CD8-positive, alpha-beta memory T cell (primary cell): ENCODE measurements at regions not wholly inside any gene's neighbourhood (a gene's known extent, or its start where the extent isn't known, plus 50 kb on each side); places are given as distances from the start of the nearest gene placed in this dataset.

Source experiments
- CTCF ChIA-PET: fragments of 350-600 bp; sonication (Branson Sonifier 250); formaldehyde crosslinking; loops from one replicate; lab custom pipeline; 2021; ENCODE audit warnings: antibody characterized with exemption; lab: Charles Lee
- POLR2A ChIA-PET: fragments of 350-600 bp; sonication (Branson Sonifier 250); formaldehyde crosslinking; loops from one replicate; lab custom pipeline; 2021; ENCODE audit warnings: antibody characterized with exemption; lab: Charles Lee
- DNase-seq, 5 donors: peaks; one replicate each; pipeline versions ENCODE4 v3.0.0 to v3.0.0-alpha.2; 2020 to 2022; ENCODE audit warnings: mixed read lengths in 1 of 5
- H3K27ac ChIP-seq: one replicate; pipeline ENCODE4 v1.7.0; 2013; ENCODE audit warnings: low read depth, mild to moderate bottlenecking, low read length, moderate library complexity
- H3K27me3 ChIP-seq: 2 replicates; pipeline ENCODE4 v1.7.0; 2013; ENCODE audit warnings: low read length, mild to moderate bottlenecking; ENCODE audit not compliant: insufficient read depth, poor library complexity, severe bottlenecking
- H3K36me3 ChIP-seq: 2 replicates; pipeline ENCODE4 v1.7.0; 2013; ENCODE audit warnings: mild to moderate bottlenecking, low read length, moderate library complexity; ENCODE audit not compliant: insufficient read depth
- H3K4me1 ChIP-seq: 2 replicates; pipeline ENCODE4 v1.7.0; 2013; ENCODE audit warnings: mild to moderate bottlenecking, low read length, moderate library complexity; ENCODE audit not compliant: insufficient read depth
- H3K4me3 ChIP-seq: 2 replicates; pipeline ENCODE4 v1.7.0; 2013; ENCODE audit warnings: mild to moderate bottlenecking, low read length
- H3K9me3 ChIP-seq: 2 replicates; pipeline ENCODE4 v1.7.0; 2013; ENCODE audit warnings: mild to moderate bottlenecking, low read length
- H3K27ac Mint-ChIP-seq, 8 donors: one replicate each; pipeline ENCODE4 v1.8.0; 2020 to 2021; ENCODE audit warnings: mixed read lengths in 8 of 8, mild to moderate bottlenecking in 6 of 8, inconsistent platforms in 3 of 8, moderate library complexity in 3 of 8
- H3K27me3 Mint-ChIP-seq, 2 donors: one replicate each; pipeline ENCODE4 v1.8.0; 2020 to 2021; ENCODE audit warnings: mixed read lengths in 2 of 2, mild to moderate bottlenecking in 1 of 2, moderate library complexity in 1 of 2
- H3K36me3 Mint-ChIP-seq, 3 donors: one replicate each; pipeline ENCODE4 v1.8.0; 2020 to 2021; ENCODE audit warnings: mixed read lengths in 3 of 3, inconsistent platforms in 1 of 3, mild to moderate bottlenecking in 1 of 3
- H3K4me1 Mint-ChIP-seq, 3 donors: one replicate each; pipeline ENCODE4 v1.8.0; 2020 to 2021; ENCODE audit warnings: mixed read lengths in 3 of 3, inconsistent platforms in 1 of 3, mild to moderate bottlenecking in 1 of 3
- H3K4me3 Mint-ChIP-seq, 7 donors: one replicate each; pipeline ENCODE4 v1.8.0; 2020 to 2021; ENCODE audit warnings: mixed read lengths in 7 of 7, mild to moderate bottlenecking in 6 of 7, moderate library complexity in 4 of 7, inconsistent platforms in 2 of 7
- H3K9me3 Mint-ChIP-seq, 5 donors: one replicate each; pipeline ENCODE4 v1.8.0; 2020 to 2022; ENCODE audit warnings: mixed read lengths in 5 of 5, mild to moderate bottlenecking in 3 of 5, moderate library complexity in 2 of 5, inconsistent platforms in 1 of 5

- Histone ChIP-seq H3K4me3 (no peak overlapping the region), H3K9me3 (no peaks in the 10 kb centered on the region), H3K27me3 (no peaks in the 10 kb centered on the region), H3K36me3 (no peaks in the 10 kb centered on the region), H3K27ac (no peak overlapping the region), H3K4me1 (no peaks in the 10 kb centered on the region)
- ChIA-PET CTCF (no interaction called here), POLR2A (no interaction called here)
- Mint-ChIP-seq H3K36me3 (no peaks in the 10 kb centered on the region), H3K4me3 (no peak overlapping the region), H3K9me3 (peaks cover 0 to 14% (median 2%) of the 10 kb centered on the region in 5 donors), H3K27ac (no peak overlapping the region), H3K4me1 (no peaks in the 10 kb centered on the region), H3K27me3 (no peaks in the 10 kb centered on the region)
- DNase-seq = no peak
These were observed 277.5 kb upstream of the AGTR1 start for GRCh38 chr3:148420242-148420641.

- Mint-ChIP-seq H3K27ac (no peak overlapping the region), H3K4me3 (no peak overlapping the region), H3K27me3 (no peaks in the 10 kb centered on the region), H3K36me3 (no peaks in the 10 kb centered on the region), H3K9me3 (peaks cover 0 to 20% (median 1%) of the 10 kb centered on the region in 5 donors), H3K4me1 (no peaks in the 10 kb centered on the region)
- CTCF ChIA-PET = no interaction called here
- Histone ChIP-seq H3K4me1 (no peaks in the 10 kb centered on the region), H3K27me3 (no peaks in the 10 kb centered on the region), H3K27ac (no peak overlapping the region), H3K4me3 (no peak overlapping the region), H3K36me3 (no peaks in the 10 kb centered on the region), H3K9me3 (no peaks in the 10 kb centered on the region)
- POLR2A ChIA-PET = no interaction called here
- DNase-seq = no peak
These were observed 268.7 kb upstream of the AGTR1 start for GRCh38 chr3:148428862-148429605.

- no peak overlapping the region for H3K27ac Mint-ChIP-seq
- no peaks in the 10 kb centered on the region for H3K4me1 Mint-ChIP-seq
- H3K27me3 Mint-ChIP-seq = peaks cover 0 to 2% of the 10 kb centered on the region in 2 donors
- Histone ChIP-seq H3K36me3 (no peaks in the 10 kb centered on the region), H3K9me3 (no peaks in the 10 kb centered on the region), H3K4me1 (no peaks in the 10 kb centered on the region), H3K27ac (no peak overlapping the region), H3K27me3 (no peaks in the 10 kb centered on the region), H3K4me3 (no peak overlapping the region)
- ChIA-PET POLR2A (no interaction called here), CTCF (no interaction called here)
- H3K36me3 Mint-ChIP-seq = no peaks in the 10 kb centered on the region
- no peak overlapping the region for H3K4me3 Mint-ChIP-seq
- peaks cover 0 to 23% (median 2%) of the 10 kb centered on the region in 5 donors for H3K9me3 Mint-ChIP-seq
- no peak for DNase-seq
These were observed 264.0 kb upstream of the AGTR1 start for GRCh38 chr3:148433665-148434064.

GRCh38 chr3:148435534-148435933, 262.2 kb upstream of the AGTR1 start:
- no peaks in the 10 kb centered on the region for H3K9me3 ChIP-seq
- H3K4me3 Mint-ChIP-seq = no peak overlapping the region
- H3K27me3 ChIP-seq = no peaks in the 10 kb centered on the region
- H3K4me1 Mint-ChIP-seq = no peaks in the 10 kb centered on the region
- H3K27me3 Mint-ChIP-seq = peaks cover 0 to 2% of the 10 kb centered on the region in 2 donors
- no peak overlapping the region for H3K4me3 ChIP-seq
- ChIA-PET CTCF (no interaction called here), POLR2A (no interaction called here)
- H3K36me3 Mint-ChIP-seq = no peaks in the 10 kb centered on the region
- H3K4me1 ChIP-seq = no peaks in the 10 kb centered on the region
- H3K27ac ChIP-seq = no peak overlapping the region
- H3K9me3 Mint-ChIP-seq = peaks cover 0 to 23% (median 3%) of the 10 kb centered on the region in 5 donors
- no peak for DNase-seq
- no peak overlapping the region for H3K27ac Mint-ChIP-seq
- H3K36me3 ChIP-seq = no peaks in the 10 kb centered on the region

- Mint-ChIP-seq H3K36me3 (no peaks in the 10 kb centered on the region), H3K9me3 (peaks cover 0 to 8% (median 3%) of the 10 kb centered on the region in 5 donors), H3K4me1 (no peaks in the 10 kb centered on the region), H3K27me3 (peaks cover 0 to 2% of the 10 kb centered on the region in 2 donors), H3K4me3 (no peak overlapping the region), H3K27ac (no peak overlapping the region)
- ChIA-PET POLR2A (no interaction called here), CTCF (no interaction called here)
- H3K4me1 ChIP-seq = no peaks in the 10 kb centered on the region
- no peaks in the 10 kb centered on the region for H3K27me3 ChIP-seq
- H3K36me3 ChIP-seq = no peaks in the 10 kb centered on the region
- no peak overlapping the region for H3K4me3 ChIP-seq
- no peaks in the 10 kb centered on the region for H3K9me3 ChIP-seq
- H3K27ac ChIP-seq = no peak overlapping the region
- DNase-seq = no peak
These were observed 258.4 kb upstream of the AGTR1 start for GRCh38 chr3:148439254-148439822.

GRCh38 chr3:148441191-148441590, 256.5 kb upstream of the AGTR1 start:
- Mint-ChIP-seq H3K27me3 (peaks cover 0 to 2% of the 10 kb centered on the region in 2 donors), H3K4me1 (no peaks in the 10 kb centered on the region), H3K9me3 (peaks cover 0 to 6% (median 2%) of the 10 kb centered on the region in 5 donors), H3K27ac (no peak overlapping the region), H3K36me3 (no peaks in the 10 kb centered on the region), H3K4me3 (no peak overlapping the region)
- no peak overlapping the region for H3K27ac ChIP-seq
- POLR2A ChIA-PET = no interaction called here
- H3K4me1 ChIP-seq = no peaks in the 10 kb centered on the region
- H3K4me3 ChIP-seq = no peak overlapping the region
- no peak for DNase-seq
- no peaks in the 10 kb centered on the region for H3K36me3 ChIP-seq
- no peaks in the 10 kb centered on the region for H3K9me3 ChIP-seq
- CTCF ChIA-PET = no interaction called here
- no peaks in the 10 kb centered on the region for H3K27me3 ChIP-seq

GRCh38 chr3:148450819-148451218, 246.9 kb upstream of the AGTR1 start:
- no peak for DNase-seq
- no peaks in the 10 kb centered on the region for H3K27me3 ChIP-seq
- no peak overlapping the region for H3K27ac Mint-ChIP-seq
- H3K4me1 Mint-ChIP-seq = no peaks in the 10 kb centered on the region
- H3K4me1 ChIP-seq = no peaks in the 10 kb centered on the region
- H3K4me3 ChIP-seq = no peak overlapping the region
- H3K4me3 Mint-ChIP-seq = no peak overlapping the region
- H3K27me3 Mint-ChIP-seq = no peaks in the 10 kb centered on the region
- CTCF ChIA-PET = no interaction called here
- H3K9me3 Mint-ChIP-seq = peaks cover 0 to 15% (median 1%) of the 10 kb centered on the region in 5 donors
- H3K36me3 ChIP-seq = no peaks in the 10 kb centered on the region
- no peak overlapping the region for H3K27ac ChIP-seq
- no peaks in the 10 kb centered on the region for H3K9me3 ChIP-seq
- H3K36me3 Mint-ChIP-seq = no peaks in the 10 kb centered on the region
- POLR2A ChIA-PET = no interaction called here

GRCh38 chr3:148451969-148452368, 245.7 kb upstream of the AGTR1 start:
- Mint-ChIP-seq H3K36me3 (no peaks in the 10 kb centered on the region), H3K27me3 (no peaks in the 10 kb centered on the region), H3K4me3 (no peak overlapping the region), H3K27ac (no peak overlapping the region), H3K4me1 (no peaks in the 10 kb centered on the region), H3K9me3 (peaks cover 0 to 12% (median 1%) of the 10 kb centered on the region in 5 donors)
- no peaks in the 10 kb centered on the region for H3K9me3 ChIP-seq
- no peak for DNase-seq
- H3K4me1 ChIP-seq = no peaks in the 10 kb centered on the region
- no peak overlapping the region for H3K4me3 ChIP-seq
- CTCF ChIA-PET = no interaction called here
- H3K27me3 ChIP-seq = no peaks in the 10 kb centered on the region
- H3K36me3 ChIP-seq = no peaks in the 10 kb centered on the region
- POLR2A ChIA-PET = no interaction called here
- no peak overlapping the region for H3K27ac ChIP-seq
